VCaP (cell line): ENCODE measurements at regions not wholly inside any gene's neighbourhood (a gene's known extent, or its start where the extent isn't known, plus 50 kb on each side); places are given as distances from the start of the nearest gene placed in this dataset.

Experiments
- H3K27ac ChIP-seq: fragments of 450-650 bp; 2 replicates; pipeline ENCODE4 v1.5.1; 2017
- TF ChIP-seq, protein P1 (sequence below): fragments of 450-650 bp; conservative IDR thresholded peaks from 2 replicates; pipeline ENCODE4 v1.5.1; 2017; ENCODE audit warnings: mild to moderate bottlenecking, moderate library complexity

DNA sequence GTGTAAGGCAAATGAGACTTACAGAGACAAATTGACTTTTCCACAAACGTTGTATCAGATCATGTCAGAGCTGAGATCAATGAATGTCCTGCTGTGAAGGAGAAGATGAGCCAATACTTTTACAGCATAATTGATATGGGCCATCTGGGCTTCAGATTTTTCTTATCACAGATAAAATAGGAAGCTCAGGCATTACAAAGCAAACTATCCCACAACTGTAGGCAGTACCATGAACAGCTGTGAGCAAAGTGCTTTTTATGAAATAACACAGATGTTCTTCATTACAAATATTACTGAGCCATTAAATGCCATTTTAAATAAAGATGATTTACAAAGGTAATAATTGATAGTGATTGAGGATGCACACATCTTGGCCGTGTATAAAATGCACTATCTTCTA lies 852.3 kb downstream of the OTOL1 start:
- H3K27ac ChIP-seq, result no peak overlapping the region
- TF ChIP-seq, protein P1, sequence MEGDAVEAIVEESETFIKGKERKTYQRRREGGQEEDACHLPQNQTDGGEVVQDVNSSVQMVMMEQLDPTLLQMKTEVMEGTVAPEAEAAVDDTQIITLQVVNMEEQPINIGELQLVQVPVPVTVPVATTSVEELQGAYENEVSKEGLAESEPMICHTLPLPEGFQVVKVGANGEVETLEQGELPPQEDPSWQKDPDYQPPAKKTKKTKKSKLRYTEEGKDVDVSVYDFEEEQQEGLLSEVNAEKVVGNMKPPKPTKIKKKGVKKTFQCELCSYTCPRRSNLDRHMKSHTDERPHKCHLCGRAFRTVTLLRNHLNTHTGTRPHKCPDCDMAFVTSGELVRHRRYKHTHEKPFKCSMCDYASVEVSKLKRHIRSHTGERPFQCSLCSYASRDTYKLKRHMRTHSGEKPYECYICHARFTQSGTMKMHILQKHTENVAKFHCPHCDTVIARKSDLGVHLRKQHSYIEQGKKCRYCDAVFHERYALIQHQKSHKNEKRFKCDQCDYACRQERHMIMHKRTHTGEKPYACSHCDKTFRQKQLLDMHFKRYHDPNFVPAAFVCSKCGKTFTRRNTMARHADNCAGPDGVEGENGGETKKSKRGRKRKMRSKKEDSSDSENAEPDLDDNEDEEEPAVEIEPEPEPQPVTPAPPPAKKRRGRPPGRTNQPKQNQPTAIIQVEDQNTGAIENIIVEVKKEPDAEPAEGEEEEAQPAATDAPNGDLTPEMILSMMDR, result no peak

DNA sequence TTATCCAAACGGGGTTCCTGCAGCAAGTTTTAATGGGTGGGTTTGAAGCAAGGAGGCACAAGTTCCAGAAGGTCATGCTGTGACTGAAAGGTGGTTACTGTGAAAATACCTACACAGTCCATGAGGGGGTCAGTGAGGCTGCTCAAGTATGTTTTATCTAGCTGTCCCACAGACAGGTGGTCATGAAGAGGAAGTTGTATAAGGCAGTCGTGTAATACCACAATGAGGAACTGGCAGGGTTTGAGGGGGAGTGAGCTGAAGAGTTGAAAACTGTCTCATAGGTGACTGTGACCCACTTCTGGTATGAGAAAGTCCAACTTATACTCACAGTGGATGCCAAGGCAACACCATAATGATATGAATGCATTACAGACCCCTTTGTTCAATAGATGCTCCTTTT lies 856.8 kb downstream of the OTOL1 start:
- H3K27ac ChIP-seq, result no peak overlapping the region
- TF ChIP-seq, protein P1, result no peak

DNA sequence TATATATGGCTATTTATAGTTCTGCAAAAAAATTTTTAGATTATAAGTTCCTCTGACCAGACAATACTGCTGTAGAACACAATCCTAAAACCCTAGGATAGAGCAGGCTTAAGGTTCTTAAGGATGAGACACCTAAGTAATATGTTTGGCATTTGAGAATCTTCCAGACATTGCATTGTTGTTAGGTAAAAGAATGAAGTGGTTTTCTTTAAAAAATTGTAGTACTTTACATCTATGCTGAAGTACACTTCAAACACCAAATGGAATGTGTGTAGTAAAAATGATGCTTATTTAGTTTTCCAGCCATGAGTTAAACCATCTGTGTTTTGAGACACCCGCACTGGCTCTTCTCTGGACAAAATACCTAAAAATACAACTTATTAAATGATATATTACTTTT lies 857.7 kb downstream of the OTOL1 start:
- no peak overlapping the region for H3K27ac ChIP-seq
- TF ChIP-seq, protein P1, result no peak

DNA sequence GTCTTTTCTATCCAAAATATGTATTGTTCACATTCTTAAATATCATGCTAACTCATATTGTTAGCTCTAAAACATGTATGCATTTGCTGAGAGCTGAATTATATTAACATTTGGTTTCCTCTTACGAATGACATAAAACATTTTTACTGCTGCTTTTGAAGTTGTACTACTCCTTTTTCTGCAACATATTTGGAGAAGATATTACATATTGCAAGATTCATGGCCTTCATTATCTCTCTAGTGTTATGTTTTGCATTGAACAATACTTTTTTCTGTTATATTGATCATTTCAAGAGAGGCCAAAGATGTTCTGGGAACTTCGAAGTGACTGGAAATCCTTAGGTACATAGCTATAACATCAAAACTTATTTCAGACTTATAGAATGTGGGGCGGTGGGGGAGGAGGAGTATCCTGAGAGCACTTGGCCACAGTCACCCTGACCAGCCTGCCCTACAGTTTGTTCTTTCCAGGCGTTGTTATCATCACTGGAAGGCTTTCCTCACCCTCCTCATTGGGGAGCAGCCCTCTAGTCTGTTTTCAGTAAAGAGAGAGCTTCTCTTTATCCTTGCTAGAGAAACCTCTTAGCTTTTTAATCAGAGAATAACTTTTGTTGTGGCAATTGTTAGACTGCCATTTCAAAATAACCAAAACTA lies 868.6 kb downstream of the OTOL1 start:
- H3K27ac ChIP-seq, result no peak overlapping the region
- TF ChIP-seq, protein P1, result no peak

DNA sequence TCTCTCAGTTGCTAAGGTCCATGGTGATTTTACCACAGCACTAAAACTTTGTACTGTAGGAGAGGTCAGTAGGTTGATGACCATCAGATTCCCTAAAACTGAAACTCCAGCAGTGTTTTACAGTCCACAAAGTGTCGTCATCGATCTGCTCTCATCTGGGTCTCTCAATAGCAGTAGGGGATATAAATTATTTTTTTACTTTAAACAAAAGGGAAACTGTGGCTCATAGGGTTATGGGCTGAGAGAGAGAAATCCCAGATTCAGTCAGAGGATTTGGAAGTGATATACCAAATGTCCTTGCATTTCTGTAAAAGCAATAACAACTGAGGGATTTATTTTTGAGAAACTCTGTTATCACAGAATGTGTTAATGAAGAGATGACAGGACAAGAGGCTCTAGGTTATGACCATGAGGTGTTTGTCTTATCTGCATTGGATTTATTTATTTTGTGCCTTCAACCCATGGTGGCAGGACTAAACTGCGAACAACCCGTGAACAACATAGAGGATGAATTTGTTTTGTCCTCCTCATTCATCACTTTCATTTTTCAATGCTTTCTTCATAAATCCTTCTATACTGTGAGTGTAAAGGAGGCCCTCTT lies 869.7 kb downstream of the OTOL1 start:
- TF ChIP-seq, protein P1, result no peak
- H3K27ac ChIP-seq, result no peak overlapping the region

DNA sequence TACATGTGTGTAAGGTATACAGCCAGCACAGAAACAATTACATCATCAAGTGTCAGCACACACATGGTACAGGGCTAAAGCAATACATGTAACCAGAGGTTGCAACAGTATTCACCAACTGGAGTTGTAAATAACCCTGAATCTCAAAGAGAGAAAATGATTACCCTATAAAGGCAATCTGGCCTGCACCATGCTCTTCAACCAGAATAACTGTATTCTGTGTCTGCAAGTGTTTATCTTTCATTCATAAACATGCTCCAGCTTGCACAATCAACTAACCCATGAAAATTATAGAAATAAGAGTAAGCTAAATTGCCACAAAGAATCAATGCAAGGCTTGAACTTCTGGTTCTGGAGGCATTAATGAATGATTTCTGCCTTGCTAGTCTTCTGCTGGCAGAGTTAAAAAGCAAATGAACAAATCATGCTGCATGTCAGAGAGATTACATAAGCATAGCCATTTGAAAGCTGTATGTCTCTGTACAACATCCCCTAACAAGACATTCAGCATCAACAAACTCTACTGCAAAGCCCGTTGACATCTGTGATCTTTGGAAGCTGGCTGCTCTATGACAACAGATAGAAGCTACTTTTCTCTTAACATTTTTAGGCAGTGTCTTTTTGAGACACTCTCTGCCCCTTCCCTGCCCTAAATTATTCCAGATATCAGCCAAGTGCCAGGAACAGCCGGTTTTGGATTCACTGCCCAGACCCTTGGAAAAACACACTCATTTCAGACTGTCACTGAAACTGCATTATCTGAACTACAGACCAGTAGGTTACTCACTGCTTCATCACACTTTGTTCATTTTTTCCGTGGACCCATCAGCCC lies 871.0 kb downstream of the OTOL1 start:
- no peak overlapping the region for H3K27ac ChIP-seq
- TF ChIP-seq, protein P1, result no peak

DNA sequence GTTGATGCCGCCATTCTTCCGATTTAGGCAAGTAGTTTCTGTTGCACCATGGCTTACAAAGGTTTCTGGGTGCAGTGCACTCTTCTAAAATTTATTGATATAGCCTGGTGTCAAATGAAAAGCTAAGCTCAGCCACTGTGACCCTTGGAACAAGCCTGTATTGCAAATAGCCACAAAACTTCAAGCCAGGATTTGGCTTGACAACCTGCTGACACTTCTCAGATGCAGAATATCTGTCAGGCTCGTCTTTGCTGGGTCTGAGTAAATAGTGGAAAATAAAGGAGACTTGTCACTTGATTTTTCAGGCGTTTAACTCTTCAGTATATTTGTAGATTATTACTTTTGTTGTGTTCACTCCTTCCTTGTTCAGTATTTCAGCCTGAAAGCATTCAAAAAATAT lies 871.8 kb downstream of the OTOL1 start:
- H3K27ac ChIP-seq, result no peak overlapping the region

More for the DNA sequence above, 871.8 kb downstream of the OTOL1 start:
- TF ChIP-seq, protein P1, result no peak
